ENCODE measurements at regions not wholly inside any gene's neighbourhood (a gene's known extent, or its start where the extent isn't known, plus 50 kb on each side); places are given as distances from the start of the nearest gene placed in this dataset.
"Not testable (repeated sequence)": the region's sequence is repeated elsewhere in the genome, so short reads cannot be mapped to it uniquely, and the experiment has no call there.

GRCh38 chr3:11906407-11906806 is 59.7 kb upstream of the TAMM41 start:
- TF ChIP-seq CTCF (conservative IDR thresholded peaks at IDR 0.05) (no peak), ZFX (IDR thresholded peaks at IDR 0.05) (no peak)
- H3K27ac ChIP-seq: no peak overlapping the region

- no peak for TF ChIP-seq ZFX (IDR thresholded peaks at IDR 0.05)
- no peak for TF ChIP-seq CTCF (conservative IDR thresholded peaks at IDR 0.05)
- H3K27ac ChIP-seq: no peak overlapping the region
Measured at GRCh38 chr3:11907667-11908660, 61.3 kb upstream of the TAMM41 start.

GRCh38 chr3:11908981-11909698 is 62.5 kb upstream of the TAMM41 start:
- no peak for TF ChIP-seq ZFX (IDR thresholded peaks at IDR 0.05)
- TF ChIP-seq CTCF (conservative IDR thresholded peaks at IDR 0.05): no peak
- no peak overlapping the region for H3K27ac ChIP-seq

- TF ChIP-seq CTCF (conservative IDR thresholded peaks at IDR 0.05): no peak
- no peak overlapping the region for H3K27ac ChIP-seq
Measured at GRCh38 chr3:11909726-11910125, 63.0 kb upstream of the TAMM41 start.

GRCh38 chr3:11910216-11910930 is 63.7 kb upstream of the TAMM41 start:
- H3K27ac ChIP-seq: 0 out of 2 replicates have a peak overlapping the region, but pooled peaks have one; percentile 10

- H3K27ac ChIP-seq: 0 out of 2 replicates have a peak overlapping the region, but pooled peaks have one; percentile 10
- TF ChIP-seq ZFX (IDR thresholded peaks at IDR 0.05) (no peak), CTCF (conservative IDR thresholded peaks at IDR 0.05) (no peak)
Measured at GRCh38 chr3:11910971-11911531, 64.4 kb upstream of the TAMM41 start.

- H3K27ac ChIP-seq: not testable (repeated sequence)
Measured at GRCh38 chr3:11911887-11912286, 65.2 kb upstream of the TAMM41 start.
